SK-N-SH (cell line): ENCODE measurements at regions not wholly inside any gene's neighbourhood (a gene's known extent, or its start where the extent isn't known, plus 50 kb on each side); places are given as distances from the start of the nearest gene placed in this dataset.

Experiments used
- CTCF ChIA-PET: fragments of 300-600, 350-600 bp; formaldehyde crosslinking; extraction: SDS; loops from one replicate; lab custom pipeline; 2021; lab: Yijun Ruan, JAX
- POLR2A ChIA-PET: fragments of 350-600 bp; sonication (Branson Sonifier 250); formaldehyde crosslinking; extraction: SDS; loops from one replicate; lab custom pipeline; 2020; ENCODE audit warnings: antibody characterized with exemption, inconsistent platforms; lab: Yijun Ruan, JAX
- DNase-seq: peaks from one replicate; pipeline ENCODE4 v3.0.0; 2012
- H2AFZ ChIP-seq: fragments of 200-600 bp; sonication (generic); 2 replicates; pipeline ENCODE4 v1.8.1; 2016; ENCODE audit warnings: antibody characterized with exemption, mild to moderate bottlenecking, low read depth
- H3F3A ChIP-seq: fragments of 200-600 bp; sonication (generic); replicated peaks from 2 replicates; pipeline ENCODE3; 2016; ENCODE audit warnings: antibody characterized with exemption, mild to moderate bottlenecking; ENCODE audit not compliant: insufficient read depth
- H3K27ac ChIP-seq, 2 experiments: fragments of 200-500 bp in 1 of 2; fragments of 200-600 bp in 1 of 2; sonication (Bioruptor generic) in 1 of 2; sonication (generic), shearing (Covaris generic) in 1 of 2; 2 replicates each; pipeline versions ENCODE4 v1.5.1 to v1.6.1; 2014 to 2016; ENCODE audit warnings: low read depth in 2 of 2, inconsistent platforms in 1 of 2, low read length in 1 of 2, mild to moderate bottlenecking in 1 of 2, mixed read lengths in 1 of 2
- H3K27me3 ChIP-seq: fragments of 200-600 bp; sonication (generic), shearing (Covaris generic); 2 replicates; pipeline ENCODE4 v1.6.1; 2016; ENCODE audit warnings: mixed run types; ENCODE audit not compliant: insufficient read depth
- H3K36me3 ChIP-seq, 2 experiments: fragments of 200-500 bp in 1 of 2; fragments of 200-600 bp in 1 of 2; sonication (Bioruptor generic) in 1 of 2; sonication (generic) in 1 of 2; replicated peaks in 1 of 2; 2 replicates each; pipeline versions ENCODE3 to v1.5.1; 2014 to 2016; ENCODE audit warnings: low read length in 1 of 2, mild to moderate bottlenecking in 1 of 2; ENCODE audit not compliant: insufficient read depth in 2 of 2, control insufficient read depth in 1 of 2
- H3K4me1 ChIP-seq, 2 experiments: fragments of 200-500 bp in 1 of 2; fragments of 200-600 bp in 1 of 2; sonication (Bioruptor generic) in 1 of 2; sonication (generic), shearing (Covaris generic) in 1 of 2; 2 replicates each; pipeline versions ENCODE4 v1.5.1 to v1.6.1; 2014 to 2016; ENCODE audit warnings: low read depth in 1 of 2, low read length in 1 of 2, mixed run types in 1 of 2; ENCODE audit not compliant: insufficient read depth in 2 of 2, control insufficient read depth in 1 of 2
- H3K4me2 ChIP-seq: fragments of 200-600 bp; sonication (generic), shearing (Covaris generic); 2 replicates; pipeline ENCODE4 v1.6.1; 2017; ENCODE audit warnings: mixed run types
- H3K4me3 ChIP-seq, 2 experiments: fragments of 200-500 bp in 1 of 2; fragments of 200-600 bp in 1 of 2; sonication (Bioruptor generic) in 1 of 2; sonication (generic), shearing (Covaris generic) in 1 of 2; 2 replicates each; pipeline versions ENCODE4 v1.5.1 to v1.8.1; 2014 to 2016; ENCODE audit warnings: low read depth in 2 of 2, inconsistent platforms in 1 of 2, low read length in 1 of 2, mild to moderate bottlenecking in 1 of 2, mixed read lengths in 1 of 2, moderate library complexity in 1 of 2
- H3K79me2 ChIP-seq: fragments of 200-600 bp; sonication (generic); 2 replicates; pipeline ENCODE4 v1.8.1; 2017; ENCODE audit warnings: mild to moderate bottlenecking; ENCODE audit not compliant: insufficient read depth
- H3K9ac ChIP-seq: fragments of 200-600 bp; sonication (generic); 2 replicates; pipeline ENCODE4 v1.6.1; 2017; ENCODE audit warnings: mixed run types
- H3K9me2 ChIP-seq: fragments of 200-600 bp; sonication (generic); 2 replicates; pipeline ENCODE4 v1.6.1; 2017; ENCODE audit warnings: mixed run types
- H3K9me3 ChIP-seq: fragments of 200-600 bp; sonication (generic); 2 replicates; pipeline ENCODE4 v1.6.1; 2017; ENCODE audit warnings: mixed run types, mild to moderate bottlenecking, moderate library complexity
- H4K20me1 ChIP-seq: fragments of 200-600 bp; sonication (generic); 2 replicates; pipeline ENCODE4 v1.6.1; 2017; ENCODE audit warnings: mild to moderate bottlenecking, mixed run types; ENCODE audit not compliant: insufficient read depth
- FOXJ3 ChIP-seq: sonication (generic); formaldehyde crosslinking; IDR thresholded peaks from 2 replicates; pipeline ENCODE4 v1.5.1; 2020; ENCODE audit warnings: mild to moderate bottlenecking, missing genetic modification reagents
- MXI1 ChIP-seq: IDR thresholded peaks from 2 replicates; pipeline ENCODE4 v1.6.1; 2012; ENCODE audit warnings: mild to moderate bottlenecking, low read depth, low read length, improper control_type of control experiment
- NRF1 ChIP-seq: IDR thresholded peaks from 2 replicates; pipeline ENCODE4 v1.6.1; 2012; ENCODE audit warnings: low read depth, mild to moderate bottlenecking, low read length
- RAD21 ChIP-seq: IDR thresholded peaks from 2 replicates; pipeline ENCODE4 v1.6.1; 2012; ENCODE audit warnings: mild to moderate bottlenecking, low read length
- RCOR1 ChIP-seq: fragments of 150-350 bp; IDR thresholded peaks from 2 replicates; pipeline ENCODE4 v1.6.1; 2017; ENCODE audit warnings: antibody characterized with exemption, low read length
- RXRA ChIP-seq: IDR thresholded peaks from 2 replicates; pipeline ENCODE4 v1.4.0; 2012; ENCODE audit warnings: low read depth, mild to moderate bottlenecking, borderline replicate concordance
- SMC3 ChIP-seq: IDR thresholded peaks from 2 replicates; pipeline ENCODE4 v1.6.1; 2012; ENCODE audit warnings: low read depth, low read length, improper control_type of control experiment
- TEAD4 ChIP-seq: IDR thresholded peaks from 2 replicates; pipeline ENCODE4 v1.4.0; 2012; ENCODE audit warnings: mild to moderate bottlenecking, borderline replicate concordance; ENCODE audit not compliant: insufficient read depth
- WGBS: methylation state at CpG from one replicate; pipeline ENCODE4 v1.1.6; 2017; ENCODE audit warnings: low lambda C conversion rate; 5-methylcytosine and 5-hydroxymethylcytosine counted together
- TF ChIP-seq, protein P1 (sequence below): IDR thresholded peaks from 2 replicates; pipeline ENCODE4 v1.4.0; 2012; ENCODE audit warnings: low read depth, borderline replicate concordance
- TF ChIP-seq, protein P2 (sequence below): IDR thresholded peaks from 2 replicates; pipeline ENCODE4 v1.4.0; 2012; ENCODE audit warnings: low read depth
- TF ChIP-seq, protein P3 (sequence below): IDR thresholded peaks from 2 replicates; pipeline ENCODE4 v1.4.0; 2012; ENCODE audit warnings: low read depth, borderline replicate concordance
- TF ChIP-seq, protein P4 (sequence below): fragments of 150-350 bp; IDR thresholded peaks from 2 replicates; pipeline ENCODE4 v1.6.1; 2017; ENCODE audit warnings: antibody characterized with exemption, low read length, low read depth, borderline replicate concordance
- TF ChIP-seq, protein P5 (sequence below): fragments of 200-600 bp; sonication (generic); IDR thresholded peaks from 2 replicates; pipeline ENCODE4 v1.6.1; 2017; ENCODE audit warnings: antibody characterized with exemption, mild to moderate bottlenecking, moderate library complexity
- TF ChIP-seq, protein P6 (sequence below): IDR thresholded peaks from 2 replicates; pipeline ENCODE4; 2012

DNA sequence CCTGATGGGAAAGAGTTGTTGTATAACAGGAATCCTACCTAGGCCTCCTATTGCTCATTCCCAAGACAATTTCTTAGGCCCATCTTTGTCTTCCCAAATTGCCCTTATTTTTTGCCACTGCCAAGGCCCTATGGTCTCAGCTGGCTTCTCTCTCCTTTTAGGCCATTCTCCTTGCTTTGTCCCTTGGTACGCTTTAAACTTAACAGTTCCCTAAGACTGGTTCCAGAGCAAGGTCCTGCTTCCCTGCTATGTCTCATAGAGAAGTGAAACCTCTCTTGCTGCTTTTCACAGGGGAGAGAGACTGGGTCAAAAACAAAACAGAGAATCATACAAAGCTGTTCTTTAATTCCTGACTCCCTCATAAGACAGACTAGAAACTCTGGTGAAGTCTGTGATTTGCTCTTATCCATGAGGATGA, 77.1 kb downstream of the XCL2 start:
- H4K20me1 ChIP-seq, result no peaks in the 10 kb centered on the region
- H3K4me2 ChIP-seq, result 0 out of 2 replicates have a peak overlapping the region, but pooled peaks have one; percentile 0
- no peaks in the 10 kb centered on the region for H3K36me3 ChIP-seq
- POLR2A ChIA-PET, result no interaction called here
- TF ChIP-seq FOXJ3 (CRISPR knock-in tag) (no peak), RAD21 (no peak), MXI1 (no peak), TEAD4 (no peak), NRF1 (no peak), SMC3 (no peak), RXRA (no peak), RCOR1 (no peak)
- TF ChIP-seq, protein P1, sequence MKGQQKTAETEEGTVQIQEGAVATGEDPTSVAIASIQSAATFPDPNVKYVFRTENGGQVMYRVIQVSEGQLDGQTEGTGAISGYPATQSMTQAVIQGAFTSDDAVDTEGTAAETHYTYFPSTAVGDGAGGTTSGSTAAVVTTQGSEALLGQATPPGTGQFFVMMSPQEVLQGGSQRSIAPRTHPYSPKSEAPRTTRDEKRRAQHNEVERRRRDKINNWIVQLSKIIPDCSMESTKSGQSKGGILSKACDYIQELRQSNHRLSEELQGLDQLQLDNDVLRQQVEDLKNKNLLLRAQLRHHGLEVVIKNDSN, result no peak
- TF ChIP-seq, protein P2, sequence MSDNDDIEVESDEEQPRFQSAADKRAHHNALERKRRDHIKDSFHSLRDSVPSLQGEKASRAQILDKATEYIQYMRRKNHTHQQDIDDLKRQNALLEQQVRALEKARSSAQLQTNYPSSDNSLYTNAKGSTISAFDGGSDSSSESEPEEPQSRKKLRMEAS, result no peak
- TF ChIP-seq, protein P3, sequence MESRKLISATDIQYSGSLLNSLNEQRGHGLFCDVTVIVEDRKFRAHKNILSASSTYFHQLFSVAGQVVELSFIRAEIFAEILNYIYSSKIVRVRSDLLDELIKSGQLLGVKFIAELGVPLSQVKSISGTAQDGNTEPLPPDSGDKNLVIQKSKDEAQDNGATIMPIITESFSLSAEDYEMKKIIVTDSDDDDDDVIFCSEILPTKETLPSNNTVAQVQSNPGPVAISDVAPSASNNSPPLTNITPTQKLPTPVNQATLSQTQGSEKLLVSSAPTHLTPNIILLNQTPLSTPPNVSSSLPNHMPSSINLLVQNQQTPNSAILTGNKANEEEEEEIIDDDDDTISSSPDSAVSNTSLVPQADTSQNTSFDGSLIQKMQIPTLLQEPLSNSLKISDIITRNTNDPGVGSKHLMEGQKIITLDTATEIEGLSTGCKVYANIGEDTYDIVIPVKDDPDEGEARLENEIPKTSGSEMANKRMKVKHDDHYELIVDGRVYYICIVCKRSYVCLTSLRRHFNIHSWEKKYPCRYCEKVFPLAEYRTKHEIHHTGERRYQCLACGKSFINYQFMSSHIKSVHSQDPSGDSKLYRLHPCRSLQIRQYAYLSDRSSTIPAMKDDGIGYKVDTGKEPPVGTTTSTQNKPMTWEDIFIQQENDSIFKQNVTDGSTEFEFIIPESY, result no peak
- TF ChIP-seq, protein P4, sequence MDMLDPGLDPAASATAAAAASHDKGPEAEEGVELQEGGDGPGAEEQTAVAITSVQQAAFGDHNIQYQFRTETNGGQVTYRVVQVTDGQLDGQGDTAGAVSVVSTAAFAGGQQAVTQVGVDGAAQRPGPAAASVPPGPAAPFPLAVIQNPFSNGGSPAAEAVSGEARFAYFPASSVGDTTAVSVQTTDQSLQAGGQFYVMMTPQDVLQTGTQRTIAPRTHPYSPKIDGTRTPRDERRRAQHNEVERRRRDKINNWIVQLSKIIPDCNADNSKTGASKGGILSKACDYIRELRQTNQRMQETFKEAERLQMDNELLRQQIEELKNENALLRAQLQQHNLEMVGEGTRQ, result no peak
- TF ChIP-seq, protein P5, sequence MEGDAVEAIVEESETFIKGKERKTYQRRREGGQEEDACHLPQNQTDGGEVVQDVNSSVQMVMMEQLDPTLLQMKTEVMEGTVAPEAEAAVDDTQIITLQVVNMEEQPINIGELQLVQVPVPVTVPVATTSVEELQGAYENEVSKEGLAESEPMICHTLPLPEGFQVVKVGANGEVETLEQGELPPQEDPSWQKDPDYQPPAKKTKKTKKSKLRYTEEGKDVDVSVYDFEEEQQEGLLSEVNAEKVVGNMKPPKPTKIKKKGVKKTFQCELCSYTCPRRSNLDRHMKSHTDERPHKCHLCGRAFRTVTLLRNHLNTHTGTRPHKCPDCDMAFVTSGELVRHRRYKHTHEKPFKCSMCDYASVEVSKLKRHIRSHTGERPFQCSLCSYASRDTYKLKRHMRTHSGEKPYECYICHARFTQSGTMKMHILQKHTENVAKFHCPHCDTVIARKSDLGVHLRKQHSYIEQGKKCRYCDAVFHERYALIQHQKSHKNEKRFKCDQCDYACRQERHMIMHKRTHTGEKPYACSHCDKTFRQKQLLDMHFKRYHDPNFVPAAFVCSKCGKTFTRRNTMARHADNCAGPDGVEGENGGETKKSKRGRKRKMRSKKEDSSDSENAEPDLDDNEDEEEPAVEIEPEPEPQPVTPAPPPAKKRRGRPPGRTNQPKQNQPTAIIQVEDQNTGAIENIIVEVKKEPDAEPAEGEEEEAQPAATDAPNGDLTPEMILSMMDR, result no peak
- TF ChIP-seq, protein P6, sequence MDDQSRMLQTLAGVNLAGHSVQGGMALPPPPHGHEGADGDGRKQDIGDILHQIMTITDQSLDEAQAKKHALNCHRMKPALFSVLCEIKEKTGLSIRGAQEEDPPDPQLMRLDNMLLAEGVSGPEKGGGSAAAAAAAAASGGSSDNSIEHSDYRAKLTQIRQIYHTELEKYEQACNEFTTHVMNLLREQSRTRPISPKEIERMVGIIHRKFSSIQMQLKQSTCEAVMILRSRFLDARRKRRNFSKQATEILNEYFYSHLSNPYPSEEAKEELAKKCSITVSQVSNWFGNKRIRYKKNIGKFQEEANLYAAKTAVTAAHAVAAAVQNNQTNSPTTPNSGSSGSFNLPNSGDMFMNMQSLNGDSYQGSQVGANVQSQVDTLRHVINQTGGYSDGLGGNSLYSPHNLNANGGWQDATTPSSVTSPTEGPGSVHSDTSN, result no peak
- peaks cover 43% of the 10 kb centered on the region in 2 experiments for H3K4me1 ChIP-seq
- no peak overlapping the region for H3K9ac ChIP-seq
- H3K4me3 ChIP-seq, result no peak overlapping the region
- no peaks in the 10 kb centered on the region for H3K9me2 ChIP-seq
- DNase-seq, result no peak
- H2AFZ ChIP-seq, result no peak overlapping the region
- H3F3A ChIP-seq, result peaks cover 43% of the 10 kb centered on the region
- CTCF ChIA-PET, result interaction anchor here (0.8 to 1.4 kb wide), 2 partner anchors 27 to 124 kb away, joined by 3 to 4 read pairs; no protein-coding TSS in a partner anchor
- H3K27ac ChIP-seq, result peak overlapping the region; percentile 95 to 99; a peak in 3 of 4 replicates
- no peaks in the 10 kb centered on the region for H3K79me2 ChIP-seq
- WGBS, result 95% methylated on average over 1 of the region's 1 CpG
- no peaks in the 10 kb centered on the region for H3K9me3 ChIP-seq
- no peaks in the 10 kb centered on the region for H3K27me3 ChIP-seq
